HUES64 (cell line): ENCODE measurements at regions not wholly inside any gene's neighbourhood (a gene's known extent, or its start where the extent isn't known, plus 50 kb on each side); places are given as distances from the start of the nearest gene placed in this dataset.
"Not testable (repeated sequence)": the region's sequence is repeated elsewhere in the genome, so short reads cannot be mapped to it uniquely, and the experiment has no call there.

Source experiments
- H3K27ac ChIP-seq: 2 replicates; pipeline ENCODE4 v1.7.0; 2013; ENCODE audit warnings: low read depth, low read length, inconsistent platforms
- H3K27me3 ChIP-seq: 2 replicates; pipeline ENCODE4 v1.6.1; 2013; ENCODE audit warnings: mild to moderate bottlenecking, low read length; ENCODE audit not compliant: insufficient read depth
- H3K36me3 ChIP-seq: 2 replicates; pipeline ENCODE4 v1.6.1; 2013; ENCODE audit warnings: mild to moderate bottlenecking, low read length; ENCODE audit not compliant: insufficient read depth
- H3K4me1 ChIP-seq: 2 replicates; pipeline ENCODE4 v1.6.1; 2013; ENCODE audit warnings: mild to moderate bottlenecking, low read length, moderate library complexity; ENCODE audit not compliant: insufficient read depth
- H3K4me3 ChIP-seq: 2 replicates; pipeline ENCODE4 v1.5.1; 2013; ENCODE audit warnings: mild to moderate bottlenecking, low read length, moderate library complexity
- H3K9ac ChIP-seq: 2 replicates; pipeline ENCODE4 v1.6.1; 2013; ENCODE audit warnings: mild to moderate bottlenecking, low read depth, low read length
- H3K9me3 ChIP-seq: 2 replicates; pipeline ENCODE4 v1.6.1; 2013; ENCODE audit warnings: low read depth, low read length; ENCODE audit not compliant: insufficient read depth
- WGBS: fragments of 150-250, 120-280 bp; methylation state at CpG from one replicate; pipeline ENCODE4 v1.1.7; 2013; ENCODE audit warnings: missing lambda C conversion rate; 5-methylcytosine and 5-hydroxymethylcytosine counted together

- not testable (repeated sequence) for H3K9ac ChIP-seq, H3K27ac ChIP-seq, H3K9me3 ChIP-seq, H3K27me3 ChIP-seq, H3K36me3 ChIP-seq, H3K4me1 ChIP-seq, H3K4me3 ChIP-seq
- 89% methylated on average over 6 of the region's 6 CpGs for WGBS
These were observed 73.8 kb upstream of the FANCC start for GRCh38 chr9:95391271-95391670.

- no peaks in the 10 kb centered on the region for H3K27me3 ChIP-seq
- H3K4me3 ChIP-seq, result no peak overlapping the region
These were observed 71.9 kb upstream of the FANCC start for GRCh38 chr9:95389373-95389772.

DNA sequence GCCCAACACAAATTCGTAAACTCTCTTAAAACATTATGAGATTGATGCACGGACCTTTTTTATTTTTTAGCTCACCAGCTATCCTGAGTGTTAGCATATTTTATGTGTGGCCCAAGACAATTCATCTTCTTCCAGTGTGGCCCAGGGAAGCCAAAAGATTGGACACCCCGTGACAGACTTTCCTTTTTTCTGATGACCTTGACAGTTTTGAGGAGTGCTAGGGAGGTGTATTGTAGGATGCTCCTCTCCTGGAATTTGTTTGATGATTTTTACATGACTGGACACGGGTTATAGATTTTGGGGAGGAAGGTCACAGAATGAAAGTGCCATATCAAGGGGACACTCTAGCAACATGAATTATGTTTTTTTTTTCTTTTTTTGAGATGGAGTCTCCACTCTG, 69.3 kb upstream of the FANCC start:
- Histone ChIP-seq H3K36me3 (no peaks in the 10 kb centered on the region), H3K9ac (no peak overlapping the region), H3K9me3 (no peaks in the 10 kb centered on the region), H3K4me1 (peaks cover 4% of the 10 kb centered on the region; the same call in 1 of the 2 replicates), H3K27me3 (no peaks in the 10 kb centered on the region), H3K27ac (no peak overlapping the region), H3K4me3 (no peak overlapping the region)
- WGBS, result 89% methylated on average over 4 of the region's 4 CpGs

More at GRCh38 chr9:95389373-95389772, 71.9 kb upstream of the FANCC start:
- 85% methylated on average over 1 of the region's 2 CpGs for WGBS
- H3K9ac ChIP-seq, result no peak overlapping the region
- no peaks in the 10 kb centered on the region for H3K36me3 ChIP-seq
- no peak overlapping the region for H3K27ac ChIP-seq
- H3K4me1 ChIP-seq, result no peaks in the 10 kb centered on the region
- no peaks in the 10 kb centered on the region for H3K9me3 ChIP-seq

DNA sequence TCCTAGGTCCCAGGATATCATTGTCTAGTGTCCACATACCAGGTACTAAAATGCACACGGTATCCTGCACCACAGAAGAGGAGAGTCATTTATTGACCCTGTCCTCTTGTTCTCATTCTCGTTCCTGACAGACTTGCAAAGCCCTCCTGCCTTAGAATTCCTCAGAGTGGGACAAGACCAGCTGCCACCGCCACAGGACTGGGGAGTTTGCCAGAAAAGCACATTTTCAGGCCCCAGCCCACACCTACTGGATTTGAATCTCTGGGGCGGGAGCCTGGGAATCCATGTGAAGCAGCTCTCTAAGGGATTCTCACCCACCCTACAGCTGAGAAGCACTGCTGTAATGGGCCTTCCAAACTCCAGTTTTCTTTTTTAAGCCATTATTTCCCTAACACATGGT, 68.0 kb upstream of the FANCC start:
- Histone ChIP-seq H3K27ac (no peak overlapping the region), H3K36me3 (no peaks in the 10 kb centered on the region), H3K9ac (no peak overlapping the region), H3K4me1 (peaks cover 4% of the 10 kb centered on the region; the same call in 1 of the 2 replicates), H3K27me3 (no peaks in the 10 kb centered on the region), H3K4me3 (no peak overlapping the region), H3K9me3 (no peaks in the 10 kb centered on the region)
- 89% methylated on average over 4 of the region's 4 CpGs for WGBS

DNA sequence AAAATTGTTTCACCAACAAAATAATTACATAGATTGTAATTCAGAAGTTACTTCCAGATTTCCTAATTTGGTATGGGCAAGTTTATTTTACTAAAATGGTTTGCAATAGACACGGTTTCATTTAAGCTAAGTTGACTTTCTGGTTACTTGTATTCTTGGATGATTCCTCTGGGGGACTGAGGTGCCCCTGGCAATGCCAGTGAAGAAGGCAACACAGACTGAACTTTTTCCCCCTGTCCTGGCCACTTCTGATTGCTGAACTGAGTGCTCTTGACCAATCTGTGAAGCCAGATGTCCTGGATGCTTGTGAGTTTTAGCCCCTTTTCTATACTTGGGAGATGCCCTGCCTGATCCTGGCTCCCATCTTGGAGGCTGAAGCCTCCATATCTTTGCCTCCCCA, 66.3 kb upstream of the FANCC start:
- no peaks in the 10 kb centered on the region for H3K27me3 ChIP-seq
- WGBS, result 84% methylated on average over 1 of the region's 1 CpG
- H3K27ac ChIP-seq, result no peak overlapping the region
- H3K36me3 ChIP-seq, result no peaks in the 10 kb centered on the region
- no peak overlapping the region for H3K4me3 ChIP-seq
- H3K4me1 ChIP-seq, result peaks cover 4% of the 10 kb centered on the region; the same call in 1 of the 2 replicates
- H3K9me3 ChIP-seq, result no peaks in the 10 kb centered on the region
- H3K9ac ChIP-seq, result no peak overlapping the region

DNA sequence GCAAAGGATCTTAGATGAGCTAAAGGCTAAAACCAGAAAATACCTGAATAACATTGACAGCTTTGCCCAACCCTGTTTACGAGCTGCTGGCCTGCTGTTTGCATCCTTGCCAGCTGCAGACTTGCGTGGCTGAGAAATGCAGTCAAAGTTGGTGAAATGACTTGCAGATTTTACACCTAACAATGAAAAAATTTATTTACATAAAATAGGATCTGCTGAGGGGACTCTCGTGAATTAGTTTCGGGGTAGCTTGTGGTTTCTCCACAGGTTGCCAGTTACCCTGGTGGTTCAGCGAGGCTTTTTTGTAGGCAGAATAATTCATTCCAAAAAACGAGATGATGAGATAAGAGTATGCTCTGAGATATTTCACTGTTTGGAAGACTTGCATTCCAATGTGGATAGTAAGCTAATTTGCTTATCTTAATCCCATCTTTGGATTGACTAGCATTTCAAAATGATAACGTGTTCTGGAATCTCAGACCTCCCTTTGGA, 65.7 kb upstream of the FANCC start:
- Histone ChIP-seq H3K27ac (peak overlapping the region; percentile 10; the same call in 1 of the 2 replicates), H3K9me3 (no peaks in the 10 kb centered on the region), H3K36me3 (no peaks in the 10 kb centered on the region), H3K4me1 (peaks cover 4% of the 10 kb centered on the region; the same call in 1 of the 2 replicates), H3K27me3 (no peaks in the 10 kb centered on the region), H3K4me3 (no peak overlapping the region), H3K9ac (no peak overlapping the region)
- WGBS, result 71% methylated on average over 7 of the region's 7 CpGs

- H3K36me3 ChIP-seq, result no peaks in the 10 kb centered on the region
- H3K27me3 ChIP-seq, result no peaks in the 10 kb centered on the region
- no peak overlapping the region for H3K4me3 ChIP-seq
- H3K9me3 ChIP-seq, result 0 out of 2 replicates have a peak, but pooled peaks cover 2% of the 10 kb centered on the region
- WGBS, result 95% methylated on average over 9 of the region's 10 CpGs
- H3K9ac ChIP-seq, result no peak overlapping the region
- peaks cover 4% of the 10 kb centered on the region; the same call in 1 of the 2 replicates for H3K4me1 ChIP-seq
- no peak overlapping the region for H3K27ac ChIP-seq
These were observed 64.9 kb upstream of the FANCC start for GRCh38 chr9:95382433-95382832.

GRCh38 chr9:95381221-95381620, 63.7 kb upstream of the FANCC start:
- Histone ChIP-seq H3K4me1 (peaks cover 4% of the 10 kb centered on the region; the same call in 1 of the 2 replicates), H3K4me3 (no peak overlapping the region), H3K27me3 (no peaks in the 10 kb centered on the region), H3K27ac (no peak overlapping the region), H3K9me3 (0 out of 2 replicates have a peak, but pooled peaks cover 3% of the 10 kb centered on the region), H3K36me3 (no peaks in the 10 kb centered on the region), H3K9ac (no peak overlapping the region)
- WGBS, result 88% methylated on average over 7 of the region's 7 CpGs

GRCh38 chr9:95379630-95380029, 62.1 kb upstream of the FANCC start:
- Histone ChIP-seq H3K36me3 (no peaks in the 10 kb centered on the region), H3K4me1 (peaks cover 4% of the 10 kb centered on the region; the same call in 1 of the 2 replicates), H3K27me3 (no peaks in the 10 kb centered on the region), H3K9ac (no peak overlapping the region), H3K4me3 (no peak overlapping the region), H3K27ac (no peak overlapping the region), H3K9me3 (0 out of 2 replicates have a peak, but pooled peaks cover 3% of the 10 kb centered on the region)
- WGBS, result 83% methylated on average over 5 of the region's 5 CpGs

DNA sequence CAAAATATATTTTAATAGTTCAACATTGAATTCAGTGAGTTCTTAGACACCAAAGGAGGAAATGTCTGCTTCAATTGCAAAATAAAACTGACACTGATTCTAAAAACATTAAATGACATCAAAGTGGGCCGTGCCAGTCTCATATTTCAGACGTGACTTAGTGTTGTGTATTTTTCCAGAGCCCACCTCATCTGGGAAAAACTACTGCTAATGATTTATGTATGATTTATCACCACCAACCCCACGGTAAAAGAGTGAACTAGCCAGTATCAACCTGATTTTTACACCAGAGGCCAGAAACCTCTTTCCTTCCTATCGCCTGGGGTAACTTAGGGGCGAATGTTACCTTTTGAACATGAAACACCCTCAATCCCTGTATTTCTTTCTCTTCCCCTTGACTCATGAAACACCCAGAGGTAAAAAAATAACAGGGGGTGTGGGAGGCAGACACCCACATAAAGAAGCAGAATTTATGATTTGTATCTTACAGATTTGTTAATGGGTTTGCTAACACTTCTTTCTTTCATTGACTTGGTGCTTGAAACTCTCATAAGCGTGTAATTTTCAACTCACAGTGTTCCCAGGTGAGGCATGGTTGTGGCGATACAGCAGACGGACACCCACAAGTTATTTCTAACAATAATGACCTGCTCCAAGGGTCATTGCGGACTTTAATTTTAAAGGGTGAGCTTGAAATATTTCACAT, 56.4 kb upstream of the FANCC start:
- H3K27me3 ChIP-seq, result no peaks in the 10 kb centered on the region
- WGBS, result 94% methylated on average over 9 of the region's 9 CpGs
- H3K9me3 ChIP-seq, result 0 out of 2 replicates have a peak, but pooled peaks cover 3% of the 10 kb centered on the region
- no peaks in the 10 kb centered on the region for H3K36me3 ChIP-seq
- no peak overlapping the region for H3K27ac ChIP-seq
- no peak overlapping the region for H3K4me3 ChIP-seq
- H3K4me1 ChIP-seq, result peaks cover 3% of the 10 kb centered on the region; the same call in 1 of the 2 replicates
- H3K9ac ChIP-seq, result no peak overlapping the region

- Histone ChIP-seq H3K36me3 (no peaks in the 10 kb centered on the region), H3K9me3 (peaks cover 6% of the 10 kb centered on the region; the same call in 1 of the 2 replicates), H3K27ac (no peak overlapping the region), H3K4me1 (peaks cover 3% of the 10 kb centered on the region; the same call in 1 of the 2 replicates), H3K4me3 (no peak overlapping the region), H3K9ac (no peak overlapping the region), H3K27me3 (no peaks in the 10 kb centered on the region)
- WGBS, result 89% methylated on average over 6 of the region's 6 CpGs
These were observed 55.7 kb upstream of the FANCC start for GRCh38 chr9:95373069-95373681.
